IPS DF 4.7 (cell line): ENCODE measurements at regions not wholly inside any gene's neighbourhood (a gene's known extent, or its start where the extent isn't known, plus 50 kb on each side); places are given as distances from the start of the nearest gene placed in this dataset.
"Not testable (repeated sequence)": the region's sequence is repeated elsewhere in the genome, so short reads cannot be mapped to it uniquely, and the experiment has no call there.

ENCODE experiments used
- DNase-seq: peaks from one replicate; pipeline ENCODE4 v3.0.0-alpha.2; 2013; ENCODE audit warnings: low spot score; ENCODE audit errors: extremely low read depth

DNA sequence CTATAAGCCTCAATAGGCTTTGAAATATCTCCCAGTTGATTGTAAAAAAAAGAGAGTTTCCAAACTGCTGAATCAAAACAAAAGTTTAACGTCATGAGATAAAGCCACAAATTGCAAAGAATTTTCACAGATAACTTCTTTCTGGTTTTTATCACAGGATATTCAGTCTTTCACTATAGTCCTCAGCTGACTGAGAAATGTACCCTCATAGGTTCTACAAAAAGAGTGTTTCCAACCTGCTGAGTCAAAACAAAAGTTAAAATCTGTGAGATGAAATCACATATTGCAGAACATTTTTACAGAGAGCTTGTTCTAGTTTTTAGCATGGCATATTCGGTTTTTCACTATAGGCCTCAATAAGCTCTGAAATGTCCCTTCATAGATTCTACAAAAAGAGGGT lies 559.2 kb downstream of the KCNJ18 start:
- no peak for DNase-seq

DNA sequence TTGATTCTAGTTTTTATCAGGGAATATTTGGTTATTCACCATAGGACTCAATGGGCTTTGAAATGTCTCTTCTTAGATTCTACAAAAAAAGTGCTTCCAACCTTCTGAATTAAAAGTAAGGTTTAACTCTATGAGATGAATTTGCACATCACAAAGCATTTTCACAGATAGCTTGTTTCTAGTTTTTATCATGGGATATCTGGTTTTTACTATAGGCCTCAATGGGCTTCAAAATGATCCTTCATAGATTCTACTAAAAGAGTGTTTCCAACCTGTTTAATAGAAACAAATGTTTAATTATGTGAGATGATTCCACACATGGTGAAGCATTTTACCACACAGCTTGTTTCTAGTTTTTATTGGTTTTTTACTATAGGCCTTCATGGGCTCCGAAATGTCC lies 560.7 kb downstream of the KCNJ18 start:
- DNase-seq: no peak

DNA sequence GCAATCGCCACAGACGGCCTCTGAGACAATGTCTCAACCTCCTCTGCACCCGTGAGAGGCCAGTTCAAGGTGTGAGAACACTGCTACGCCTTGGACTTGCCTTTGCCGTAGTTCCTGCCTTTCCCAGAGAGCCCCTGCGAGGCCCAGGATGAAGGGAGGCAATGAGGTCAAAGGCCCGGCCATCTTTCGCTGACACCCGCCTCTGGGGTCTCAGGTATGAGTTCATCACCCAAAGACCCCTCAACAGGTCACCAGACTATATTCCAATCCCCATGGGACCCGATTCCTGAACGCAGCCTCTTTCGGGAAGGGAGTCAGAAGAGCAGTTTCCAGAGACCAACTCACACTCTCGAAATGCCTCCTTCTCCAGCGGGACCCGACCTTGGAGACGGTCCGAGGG lies 573.5 kb downstream of the KCNJ18 start:
- DNase-seq: no peak

DNA sequence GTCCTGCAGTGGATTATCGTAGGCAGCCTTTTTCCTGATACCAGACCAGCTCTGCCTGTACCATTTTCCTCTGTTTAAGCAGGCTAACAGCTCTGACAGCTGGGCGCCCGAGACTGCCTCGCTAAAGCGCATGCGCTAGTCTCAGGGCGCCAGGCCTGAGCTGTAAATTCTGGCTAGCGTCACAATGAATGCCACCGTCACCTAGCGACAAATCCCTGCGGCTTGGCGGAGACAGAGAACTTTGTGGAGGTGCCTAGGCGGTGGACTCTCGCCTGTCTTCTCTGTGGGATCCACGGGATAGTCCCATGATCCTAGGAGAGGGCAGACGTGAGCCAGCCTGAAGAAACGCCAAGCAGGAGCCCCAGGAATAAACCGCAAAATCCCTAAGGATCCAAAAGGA lies 573.9 kb downstream of the KCNJ18 start:
- no peak for DNase-seq

DNA sequence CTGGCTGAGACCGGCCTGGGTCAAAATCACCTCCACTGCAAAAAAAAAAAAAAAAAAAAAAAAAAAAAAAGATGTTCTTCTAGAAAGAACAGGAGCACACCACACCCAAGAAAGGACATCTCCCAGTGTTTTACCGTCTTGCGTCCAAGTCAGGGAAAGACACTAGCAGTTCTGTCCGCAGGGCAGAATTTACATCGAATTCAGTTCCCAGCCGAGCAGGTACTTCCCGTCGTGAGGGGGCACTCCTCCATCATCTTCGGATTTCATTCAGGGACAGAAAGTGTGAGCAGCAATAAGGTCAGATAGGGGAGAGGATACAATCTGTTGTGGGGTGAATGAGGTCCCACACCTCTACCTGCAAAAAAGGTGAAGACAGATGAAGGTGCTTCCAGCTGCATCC lies 574.7 kb downstream of the KCNJ18 start:
- no peak for DNase-seq

DNA sequence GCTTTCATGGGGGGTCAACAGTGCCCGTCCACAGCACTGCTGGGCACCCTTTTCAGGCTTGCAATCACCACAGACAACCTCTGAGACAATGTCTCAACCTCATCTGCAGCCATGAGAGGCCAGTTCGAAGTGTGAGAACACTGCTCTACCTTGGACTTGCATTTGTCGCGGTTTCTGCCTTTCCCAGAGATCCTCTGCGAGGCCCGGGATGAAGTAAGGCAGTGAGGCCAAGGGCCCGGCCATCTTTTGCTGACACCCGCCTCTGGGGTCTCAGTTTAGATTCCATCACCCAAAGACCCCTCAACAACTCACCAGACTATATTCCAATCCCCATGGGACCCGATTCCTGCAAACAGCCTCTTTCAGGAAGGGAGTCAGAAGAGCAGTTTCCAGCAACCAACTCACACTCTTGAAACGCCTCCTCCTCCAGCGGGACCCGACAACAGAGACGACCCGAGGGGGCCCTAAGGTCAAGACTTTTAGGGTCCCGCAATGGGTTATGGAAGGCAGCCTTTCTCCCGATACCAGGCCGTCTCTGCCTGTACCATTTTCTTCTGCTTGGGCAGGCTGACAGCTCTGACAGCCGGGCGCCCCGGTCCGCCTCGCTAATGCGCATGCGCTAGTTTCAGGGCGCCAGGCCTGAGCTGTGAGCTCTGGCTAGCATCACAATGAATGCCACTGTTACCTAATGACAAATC lies 576.0 kb downstream of the KCNJ18 start:
- DNase-seq: no peak

DNA sequence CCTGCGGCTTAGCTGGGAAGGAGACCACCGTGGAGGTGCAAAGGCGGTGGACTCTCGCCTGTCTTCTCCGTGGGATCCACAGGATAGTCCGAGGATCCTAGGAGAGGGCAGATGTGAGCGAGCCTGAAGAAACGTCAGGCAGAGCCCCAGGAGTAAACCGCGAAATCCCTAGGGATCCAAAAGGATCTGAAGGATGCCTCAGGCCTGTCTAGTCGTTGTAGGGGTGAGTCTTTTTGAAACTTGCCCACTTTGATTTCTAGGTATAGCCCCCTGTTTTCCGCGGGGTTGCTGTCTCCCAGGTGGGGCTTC lies 576.5 kb downstream of the KCNJ18 start:
- no peak for DNase-seq

DNA sequence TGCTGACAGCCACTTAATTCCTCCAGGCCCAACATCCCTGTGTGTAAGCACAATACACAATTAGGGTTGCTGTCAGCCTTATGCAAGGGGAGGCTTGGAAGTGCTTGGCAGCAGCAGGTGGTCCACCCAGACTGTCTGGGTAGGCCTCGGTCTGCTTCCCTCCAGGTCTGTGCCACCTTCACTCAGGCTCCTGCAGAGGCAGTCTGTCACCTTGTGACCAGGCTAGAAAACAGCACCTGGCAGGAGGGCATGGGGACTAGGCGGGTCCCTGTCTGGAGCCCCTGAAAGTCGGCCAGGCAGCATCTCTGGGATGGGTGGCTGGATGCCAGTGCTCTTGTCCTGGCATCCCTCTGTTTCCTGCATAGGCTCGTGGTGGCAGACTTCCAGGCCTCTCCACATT lies 578.1 kb downstream of the KCNJ18 start:
- no peak for DNase-seq

DNA sequence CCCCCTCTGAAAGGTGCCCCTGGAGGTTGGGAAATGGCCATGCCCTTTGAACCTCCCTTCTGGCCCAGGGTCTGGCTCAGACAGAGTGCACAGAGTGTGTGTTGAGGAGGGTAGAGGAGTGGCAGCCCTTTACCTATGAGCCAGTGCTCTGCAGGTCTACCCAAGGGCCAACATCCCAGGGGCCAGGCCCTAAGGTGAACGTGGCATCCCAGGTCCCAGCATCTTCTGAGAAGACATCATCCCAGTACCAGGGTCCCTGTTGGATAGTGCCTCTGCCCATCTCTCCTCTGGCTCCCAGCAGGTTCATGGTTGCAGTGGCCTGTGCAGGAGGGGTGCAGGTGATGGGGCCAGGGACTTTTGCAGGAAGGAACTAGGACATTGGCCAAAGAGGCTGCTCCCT lies 578.5 kb downstream of the KCNJ18 start:
- DNase-seq: not testable (repeated sequence)

DNA sequence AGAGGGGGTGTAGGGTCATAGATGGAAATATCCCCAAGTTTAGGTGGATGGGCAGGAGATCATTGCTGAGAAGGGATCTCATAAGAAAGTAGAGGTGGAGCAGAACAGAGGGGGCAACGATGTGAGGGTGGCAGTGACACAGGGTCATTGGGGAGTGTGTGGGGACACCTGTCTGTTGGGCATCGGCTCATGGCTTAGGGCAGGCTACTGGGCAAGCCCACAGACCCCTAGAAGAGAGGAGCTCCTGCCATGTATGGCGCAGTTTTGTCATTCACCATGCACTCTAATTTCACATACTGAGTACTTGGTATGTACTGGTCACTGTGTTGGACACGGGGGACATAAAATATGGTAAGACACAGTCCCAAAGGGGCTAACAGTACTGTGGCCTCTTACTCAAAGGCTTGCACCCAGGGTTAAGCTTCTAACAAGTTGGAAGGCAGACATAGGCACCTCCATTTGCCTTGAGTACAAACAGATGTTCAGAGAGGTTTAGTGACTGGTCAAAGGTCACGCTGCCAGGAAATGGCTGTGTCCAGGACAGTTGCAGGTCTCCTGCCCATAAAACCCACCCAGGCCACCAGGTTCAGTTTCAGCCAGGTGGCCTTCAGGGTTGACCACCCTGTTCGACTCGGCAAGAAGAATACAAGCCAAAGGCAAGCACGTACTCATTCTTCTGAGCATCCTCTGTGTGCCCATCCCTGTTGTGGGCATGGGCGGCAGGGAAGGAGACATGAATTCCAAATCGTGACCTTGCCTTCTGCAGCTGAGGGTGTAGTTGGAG lies 580.2 kb downstream of the KCNJ18 start:
- DNase-seq: no peak

DNA sequence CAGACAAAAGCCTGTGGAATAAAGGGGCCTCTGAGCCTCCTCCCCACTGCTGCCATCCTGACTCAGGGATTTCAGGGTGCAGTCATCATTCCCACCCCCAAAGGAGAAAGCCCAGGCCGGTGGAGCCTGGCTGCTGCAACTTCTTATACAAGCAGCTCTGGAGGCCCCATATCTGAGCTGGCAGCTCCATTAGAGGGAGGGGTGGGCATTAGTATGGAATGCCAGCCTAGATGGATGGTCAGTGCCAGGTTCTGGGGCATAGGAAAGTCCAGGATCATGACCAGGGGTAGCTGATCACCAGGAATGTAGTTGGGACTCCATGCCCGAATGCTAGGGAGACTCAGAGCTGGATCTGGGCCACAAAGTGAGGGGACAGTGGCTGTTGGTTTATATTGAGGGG lies 581.0 kb downstream of the KCNJ18 start:
- no peak for DNase-seq

DNA sequence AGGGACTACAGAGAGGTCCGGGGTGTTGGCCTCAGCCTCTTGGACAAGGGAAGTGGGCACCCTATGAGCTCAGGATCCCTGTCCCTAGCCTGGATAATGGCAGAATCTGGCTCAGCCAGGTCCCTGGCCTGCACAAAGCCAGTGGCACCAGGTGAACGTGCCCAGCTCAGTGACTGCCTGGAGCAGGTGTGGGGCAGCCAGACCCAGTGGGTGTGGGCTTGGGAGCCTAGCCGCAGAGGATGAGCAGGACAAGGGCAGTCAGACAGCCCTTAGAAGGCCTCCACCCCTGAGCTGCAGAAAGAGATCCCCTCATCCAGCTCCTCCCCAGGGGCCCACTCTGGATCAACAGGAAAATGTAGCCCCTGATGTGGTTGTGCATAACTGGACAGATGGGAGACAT lies 585.3 kb downstream of the KCNJ18 start:
- DNase-seq: no peak

DNA sequence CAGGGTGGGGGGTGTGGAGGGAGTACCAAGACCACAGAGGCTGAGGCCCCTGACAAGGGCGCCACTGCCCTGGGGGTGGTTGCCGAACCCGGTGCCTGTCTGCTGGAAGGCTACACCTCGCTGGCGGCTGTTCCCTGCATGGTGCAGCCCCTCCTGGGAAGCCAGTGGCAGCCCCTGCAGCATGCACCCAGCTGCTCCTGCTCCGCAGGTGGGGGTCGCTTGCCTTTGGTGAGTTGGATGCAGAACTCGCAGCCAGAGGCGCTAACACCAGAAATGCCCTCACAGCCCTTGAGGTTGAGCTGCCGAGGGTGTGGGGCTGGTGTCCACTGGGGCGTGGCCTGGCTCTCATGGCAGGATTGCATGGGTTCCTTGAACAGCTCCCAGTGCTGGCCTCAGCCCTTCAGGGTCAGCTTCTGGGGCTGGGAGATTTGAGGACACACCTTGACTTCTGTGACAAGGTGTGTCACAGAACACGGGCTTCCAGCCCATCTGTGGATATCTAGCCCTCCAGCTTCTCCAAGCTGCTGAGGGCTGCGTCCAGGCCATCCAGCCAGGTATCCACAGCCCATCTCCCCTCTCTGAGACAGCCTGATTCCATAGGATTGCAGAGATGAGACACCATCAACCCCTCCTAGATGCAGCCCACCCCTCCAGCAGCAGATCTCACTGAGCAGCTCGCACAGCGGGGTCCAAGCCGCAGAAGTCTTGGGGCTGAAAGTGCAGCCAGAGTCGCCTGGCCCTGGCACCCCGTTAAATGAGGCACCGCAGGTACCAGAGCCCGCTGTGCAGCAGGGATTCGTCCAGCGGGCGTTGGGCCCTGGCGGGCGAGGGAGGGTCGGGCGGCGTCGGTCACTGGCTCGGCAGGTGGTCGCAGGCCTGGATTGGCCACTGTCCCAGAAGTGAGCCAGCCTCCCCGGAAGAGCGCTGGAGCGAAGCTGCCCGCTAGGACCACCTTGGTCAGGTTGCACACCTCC lies 586.3 kb downstream of the KCNJ18 start:
- no peak for DNase-seq

DNA sequence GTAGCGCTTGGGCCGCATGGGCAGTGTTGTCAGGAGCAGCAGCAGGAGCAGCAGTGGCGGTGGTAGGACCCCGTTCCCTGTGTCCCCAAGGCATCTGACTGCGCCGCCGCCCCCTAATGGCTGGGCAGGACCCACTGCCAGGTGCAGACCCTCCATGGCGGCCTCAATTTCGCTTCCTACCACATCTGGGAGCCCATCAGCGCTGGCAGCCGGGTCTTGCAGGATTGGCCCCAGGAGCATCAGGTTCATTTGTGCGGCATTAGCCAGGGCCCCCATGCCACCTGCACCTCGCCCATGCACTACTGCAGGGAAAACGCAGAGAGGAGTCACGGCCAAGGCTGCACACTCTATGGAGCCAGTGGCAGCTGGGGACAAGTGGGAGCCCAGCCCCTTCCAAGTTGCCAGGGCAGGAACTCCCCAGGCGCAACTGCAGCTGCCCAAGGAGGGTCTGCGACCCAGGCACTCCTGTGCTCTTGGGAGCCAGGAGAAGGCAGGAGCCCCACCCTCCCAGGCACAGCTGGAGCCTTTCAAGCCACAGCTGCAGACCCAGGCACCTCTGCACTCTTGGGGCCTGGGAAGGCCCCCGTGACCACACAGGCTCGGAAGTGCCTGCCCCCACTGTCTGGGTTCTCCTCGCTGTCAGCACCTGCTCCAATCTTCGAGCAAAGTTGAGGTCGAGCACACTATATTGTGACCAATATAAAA lies 594.2 kb downstream of the KCNJ18 start:
- DNase-seq: no peak

DNA sequence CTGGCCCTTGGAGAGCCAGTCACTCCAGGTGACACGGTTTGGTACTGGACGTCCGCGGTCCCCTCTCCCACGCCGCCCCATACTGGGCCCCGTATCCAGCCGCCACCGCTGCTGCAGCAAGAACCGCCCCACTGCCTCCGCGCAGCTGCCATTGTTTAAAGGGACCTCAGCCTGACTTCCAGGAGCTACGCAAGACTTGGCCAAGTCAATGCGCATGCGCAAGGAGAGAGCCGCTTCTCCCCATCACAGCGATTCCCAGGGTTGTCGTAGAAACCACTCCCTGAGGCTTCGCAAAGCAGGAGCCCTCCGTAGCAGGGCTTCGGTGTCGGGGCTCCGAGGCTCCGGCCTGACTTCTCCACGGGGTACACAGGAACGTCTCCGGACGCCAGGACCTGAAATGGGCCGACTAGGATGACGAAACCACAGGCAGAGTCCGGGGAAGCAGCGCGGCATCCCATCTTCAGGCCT lies 606.2 kb downstream of the KCNJ18 start:
- DNase-seq: not testable (repeated sequence)

DNA sequence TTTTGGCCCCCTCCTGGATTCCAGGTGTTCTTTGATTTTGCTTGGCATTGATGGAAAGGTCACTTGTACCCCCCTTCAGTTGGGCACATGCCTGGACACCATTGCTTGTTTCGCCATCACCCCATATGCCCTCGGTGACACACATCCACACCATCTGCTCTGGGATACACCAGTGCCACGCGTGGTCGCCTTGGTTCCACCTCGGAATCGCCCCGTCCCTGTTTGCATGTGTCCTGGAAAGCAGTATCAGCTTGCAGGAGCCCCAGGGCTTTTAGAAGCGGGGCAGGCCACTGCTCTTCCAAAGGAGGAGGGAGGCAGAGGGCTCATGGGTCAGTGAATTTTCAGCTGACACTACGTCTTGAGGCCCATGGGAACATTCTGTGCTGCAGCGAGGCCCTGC lies 607.9 kb downstream of the KCNJ18 start:
- DNase-seq: no peak

DNA sequence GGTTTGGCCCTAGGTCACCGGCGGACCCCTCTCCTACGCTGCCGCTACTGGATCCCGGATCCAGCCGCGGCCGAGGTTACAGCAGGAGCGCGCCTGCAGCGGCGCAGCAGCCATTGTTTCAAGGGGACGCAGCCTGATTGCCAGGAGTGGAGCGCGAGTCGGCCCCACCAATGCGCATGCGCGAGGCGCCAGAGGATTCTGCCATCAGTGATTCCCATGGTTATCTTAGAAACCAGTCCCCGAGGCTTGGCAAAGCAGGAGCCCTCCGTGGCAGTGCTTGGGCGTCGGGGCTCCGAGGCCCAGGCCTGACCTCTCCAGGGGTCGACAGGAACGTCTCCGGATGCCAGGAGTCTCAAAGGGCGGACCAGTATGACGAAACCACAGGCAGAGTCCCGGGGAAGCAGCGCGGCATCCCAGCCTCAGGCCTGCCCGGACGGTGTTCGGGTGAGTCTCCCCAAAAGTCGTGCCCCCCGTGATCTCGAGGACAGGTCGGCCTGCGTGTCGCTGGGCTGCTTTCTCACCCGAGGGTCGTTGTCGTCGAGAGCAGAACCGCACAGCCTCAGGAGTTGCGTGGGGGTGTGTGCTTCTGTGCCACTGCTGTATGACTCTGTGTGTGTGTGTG lies 608.5 kb downstream of the KCNJ18 start:
- DNase-seq: no peak

DNA sequence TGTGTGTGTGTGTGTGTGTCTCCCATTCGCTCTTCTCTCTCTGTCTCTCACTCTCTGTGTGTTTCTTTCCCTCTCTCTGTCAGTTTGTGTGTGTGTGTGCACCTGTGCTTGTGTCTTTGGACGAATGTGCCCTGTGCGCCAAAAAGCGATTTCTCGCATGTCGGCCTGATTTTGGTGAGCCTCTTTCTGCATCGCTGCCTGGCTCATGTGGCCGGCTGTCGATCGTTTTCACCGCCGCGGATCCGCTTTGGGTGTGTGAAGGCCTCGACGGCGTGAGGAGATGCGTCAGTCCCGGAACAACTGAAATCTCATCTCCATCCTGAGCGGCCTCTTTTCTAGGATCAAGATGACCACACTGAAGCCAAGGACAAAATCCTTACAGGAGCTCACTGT lies 609.0 kb downstream of the KCNJ18 start:
- no peak for DNase-seq

DNA sequence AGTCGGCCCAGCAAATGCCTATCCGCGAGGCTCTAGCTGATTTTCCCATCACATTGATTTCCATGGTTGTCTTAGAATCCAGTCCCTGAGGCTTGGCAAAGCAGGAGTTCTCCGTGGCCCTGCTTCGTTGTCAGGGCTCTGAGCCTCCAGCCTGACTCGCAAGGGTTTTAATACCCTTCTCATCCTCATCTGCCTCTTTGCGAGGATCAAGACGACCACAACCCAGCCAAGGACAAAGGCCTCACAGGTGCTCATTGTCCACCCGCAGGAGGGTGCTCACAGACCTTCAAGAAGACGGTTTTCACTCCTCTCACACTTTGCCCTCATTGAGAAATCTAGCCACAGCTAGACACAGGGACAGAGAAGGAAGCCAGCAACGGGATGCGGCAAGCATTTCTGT lies 610.8 kb downstream of the KCNJ18 start:
- DNase-seq: no peak

DNA sequence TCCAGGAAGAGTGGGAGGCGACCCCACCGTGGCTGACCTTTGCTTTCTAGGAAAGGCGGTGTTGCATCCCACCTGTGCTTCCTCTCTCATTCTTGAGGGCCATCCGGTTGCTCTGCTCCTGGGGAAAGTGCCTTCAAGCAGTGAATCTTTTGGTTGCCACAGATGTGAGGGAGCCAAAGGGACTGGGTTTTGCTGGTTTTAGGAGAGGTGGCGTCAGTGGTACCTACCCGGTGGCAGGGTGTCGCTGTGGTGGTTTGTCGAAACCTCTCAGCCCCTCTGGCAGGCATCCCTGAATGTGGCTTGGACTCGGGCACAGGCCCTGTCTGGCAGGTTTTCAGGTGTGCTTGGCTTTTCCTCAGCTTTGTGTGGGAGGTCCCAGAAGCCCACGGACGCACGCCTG lies 611.5 kb downstream of the KCNJ18 start:
- no peak for DNase-seq
